HG03064 (cell line): ENCODE measurements at regions not wholly inside any gene's neighbourhood (a gene's known extent, or its start where the extent isn't known, plus 50 kb on each side); places are given as distances from the start of the nearest gene placed in this dataset.

ENCODE experiments used
- ATAC-seq: cut with Tn5 transposase; IDR thresholded peaks from one replicate; pipeline ENCODE4 v1.9.1; 2021; ENCODE audit warnings: low read depth; ENCODE audit not compliant: unreplicated experiment

DNA sequence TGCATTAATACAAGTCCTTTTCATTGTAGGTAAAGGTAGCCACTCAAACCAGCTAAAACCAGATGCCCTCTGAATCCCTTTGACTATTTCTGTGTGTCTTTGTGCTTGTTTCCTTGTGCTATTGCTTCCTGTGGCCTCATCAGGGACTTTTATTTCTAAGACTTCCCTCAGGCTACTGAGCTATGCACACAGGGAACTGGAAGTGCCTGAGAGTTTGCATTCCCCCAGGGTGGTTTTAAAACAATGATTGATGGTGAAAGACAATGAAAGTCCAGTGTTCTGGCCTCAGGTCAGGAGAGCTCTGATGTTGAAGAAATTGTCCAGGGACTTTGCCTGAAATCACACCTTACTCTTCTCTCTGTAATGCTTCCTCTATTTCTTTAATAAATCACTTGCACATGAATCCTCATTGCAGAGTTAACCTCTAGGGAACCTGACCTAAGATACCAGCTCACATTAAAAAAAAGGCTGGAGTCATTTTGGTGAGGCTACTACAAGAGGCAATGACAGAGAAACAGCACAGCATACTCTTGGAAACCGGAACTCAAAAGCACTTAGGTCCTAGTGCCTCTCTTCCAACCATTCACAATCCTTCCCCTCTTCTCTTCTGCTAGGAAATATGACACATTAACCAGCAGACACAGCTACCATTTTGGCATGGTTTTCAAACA is 158.1 kb upstream of the NREP start:
- ATAC-seq = no peak

DNA sequence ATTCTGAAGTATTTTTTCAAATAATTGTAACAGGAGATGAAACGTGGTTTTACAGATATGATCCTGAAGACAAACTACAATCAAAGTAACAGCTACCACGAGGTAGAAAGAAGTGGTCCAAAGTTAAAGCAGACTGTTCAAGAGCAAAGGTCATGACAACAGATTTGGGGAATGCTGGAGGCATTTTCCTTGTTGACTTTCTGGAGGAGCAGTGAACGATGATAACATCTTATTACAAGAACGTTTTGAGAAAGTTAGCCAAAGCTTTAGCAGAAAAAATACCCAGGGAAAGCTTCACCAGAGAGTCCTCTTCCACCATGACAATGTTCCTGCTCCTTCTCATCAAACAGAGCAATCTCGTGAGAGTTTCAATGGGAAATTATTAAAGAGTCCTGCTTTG is 145.4 kb upstream of the NREP start:
- no peak for ATAC-seq

DNA sequence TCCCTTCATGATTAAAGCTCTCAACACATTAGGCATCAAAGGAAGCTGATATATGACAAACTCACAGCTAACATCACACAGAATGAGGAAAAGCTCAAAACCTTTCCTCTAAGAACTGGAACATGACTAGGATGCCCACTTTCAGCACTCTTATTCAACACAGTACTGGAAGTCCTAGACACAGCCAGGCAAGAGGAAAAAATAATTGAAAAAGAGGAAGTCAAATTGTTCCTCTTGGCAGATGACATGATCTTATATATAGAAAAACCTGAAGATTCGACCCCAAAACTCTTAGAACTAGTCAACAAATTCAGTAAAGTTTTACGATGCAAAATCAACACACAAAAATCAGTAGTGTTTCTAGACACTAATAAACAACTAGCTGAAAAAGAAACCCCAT is 144.3 kb upstream of the NREP start:
- ATAC-seq = no peak

DNA sequence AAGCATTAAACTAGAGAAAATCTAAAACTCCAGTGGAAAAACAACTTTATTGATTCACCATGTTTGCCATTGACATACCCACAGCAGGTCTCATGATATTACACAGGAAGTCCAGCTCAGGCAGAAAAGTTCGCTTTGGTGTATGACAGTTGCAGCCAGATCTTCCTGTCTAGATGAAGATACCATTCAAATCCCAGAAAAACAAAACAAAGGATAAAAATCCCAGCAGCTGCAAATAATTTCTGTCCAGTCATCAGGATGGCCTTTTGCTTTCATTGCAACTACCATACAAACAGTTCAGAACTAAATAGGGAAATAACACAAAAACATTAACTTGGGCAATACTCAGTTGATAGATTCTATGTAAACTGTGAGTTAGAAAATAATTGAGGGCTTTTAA is 136.0 kb upstream of the NREP start:
- no peak for ATAC-seq

DNA sequence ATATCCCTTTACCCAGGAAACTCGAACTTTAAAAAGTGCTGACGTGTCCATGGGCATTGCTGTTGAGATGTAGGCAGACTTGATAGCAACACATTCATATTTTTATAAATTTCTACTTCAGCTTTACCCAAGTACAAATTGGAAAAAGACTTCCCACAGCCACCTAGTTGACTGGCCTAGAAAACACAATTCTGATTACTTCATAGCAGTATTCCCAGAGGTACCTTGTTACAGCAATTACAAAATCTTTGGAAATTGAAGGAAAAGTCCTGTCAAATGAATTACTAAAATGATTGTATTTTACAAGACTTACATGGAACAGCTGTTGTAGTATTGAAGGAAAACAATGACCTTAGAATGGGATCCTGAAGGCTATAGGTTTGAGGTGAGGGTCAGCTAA is 130.7 kb upstream of the NREP start:
- no peak for ATAC-seq

DNA sequence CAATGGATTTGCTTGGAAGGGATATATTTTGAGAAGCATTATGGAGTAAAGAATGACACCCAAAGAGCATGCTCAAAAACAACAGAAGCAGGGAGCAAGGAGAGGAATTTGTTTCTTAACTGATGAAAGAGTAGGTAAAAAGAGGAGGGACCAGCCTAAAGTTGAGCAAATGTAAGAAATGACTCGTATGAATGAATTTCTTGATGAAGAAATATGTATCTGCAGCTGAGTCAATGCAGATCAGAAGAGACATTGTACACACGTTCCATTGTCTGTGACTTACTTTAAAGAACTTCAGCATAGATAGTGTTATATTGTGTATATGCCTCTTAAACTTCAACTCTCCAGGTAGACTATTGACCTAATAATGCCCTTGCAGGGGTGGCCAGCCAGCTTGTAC is 112.7 kb upstream of the NREP start:
- no peak for ATAC-seq

DNA sequence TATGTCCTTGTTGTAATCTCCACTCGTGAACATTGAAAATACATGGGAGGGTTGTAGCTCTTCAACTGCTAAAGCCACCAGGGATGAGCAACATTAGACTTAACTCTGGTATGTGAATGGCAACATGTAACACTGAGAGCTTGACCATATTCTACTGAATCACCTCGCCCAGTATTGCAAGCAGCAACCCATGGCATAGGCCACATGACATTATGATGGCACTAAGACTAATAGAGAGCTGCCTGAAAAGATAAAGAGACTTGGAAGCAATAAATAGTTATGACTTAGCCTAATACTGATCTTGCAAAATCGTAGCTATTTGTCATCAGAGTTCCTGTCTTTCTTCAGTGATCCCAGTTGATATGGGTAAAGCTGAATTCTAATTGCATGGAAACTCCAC is 108.4 kb upstream of the NREP start:
- ATAC-seq = no peak

DNA sequence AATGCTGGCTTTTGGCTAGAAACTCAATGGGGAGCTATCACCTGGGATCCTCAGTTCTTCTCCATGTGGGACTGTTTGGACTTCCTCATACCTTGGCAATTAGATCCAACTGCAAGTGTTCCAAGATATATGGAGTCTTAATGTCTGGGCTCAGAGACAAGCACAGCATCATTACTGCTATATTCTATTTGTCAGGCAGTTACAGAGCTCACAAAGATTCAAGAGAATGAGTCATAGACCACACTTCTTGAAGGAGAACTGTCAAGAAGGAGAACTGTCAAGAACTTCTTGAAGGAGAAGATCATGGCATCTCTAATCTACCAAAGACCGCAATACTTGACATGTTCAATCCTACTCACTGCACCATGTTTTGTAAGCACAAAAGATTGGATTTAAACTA is 106.8 kb upstream of the NREP start:
- no peak for ATAC-seq

DNA sequence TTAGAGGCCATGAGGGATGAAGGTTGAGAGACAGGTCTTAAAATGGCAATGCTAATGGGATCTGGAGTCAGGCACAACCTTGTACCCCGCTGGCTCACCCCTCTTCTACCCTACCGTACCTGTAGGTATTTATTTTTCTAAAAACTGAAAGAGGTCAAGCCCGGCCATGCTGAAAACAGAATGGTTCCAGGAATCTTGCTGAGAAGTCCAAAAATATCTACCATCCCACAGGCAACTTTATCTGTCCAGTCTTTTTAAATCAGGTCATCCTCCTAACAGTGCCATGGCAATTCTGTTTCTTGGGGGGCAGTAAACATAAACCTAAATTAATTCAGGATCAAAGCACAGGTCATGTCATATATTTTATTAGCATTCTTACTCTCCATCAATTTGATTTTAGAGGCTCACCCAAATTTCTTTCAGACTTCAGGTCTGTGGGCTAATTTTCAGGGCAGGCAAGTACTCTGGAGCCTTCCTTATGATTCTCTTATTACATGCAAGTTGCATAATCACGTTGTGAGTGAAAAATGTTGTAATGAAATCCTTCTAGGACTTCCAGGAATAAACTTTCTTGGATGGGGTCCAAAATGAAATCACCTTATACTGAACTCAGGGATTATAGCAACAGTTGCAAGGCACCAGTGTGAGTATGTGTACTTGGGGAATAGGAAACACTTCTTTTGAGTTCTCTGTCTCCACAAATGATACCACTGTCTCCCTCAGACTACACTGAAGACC is 102.7 kb upstream of the NREP start:
- ATAC-seq = no peak

DNA sequence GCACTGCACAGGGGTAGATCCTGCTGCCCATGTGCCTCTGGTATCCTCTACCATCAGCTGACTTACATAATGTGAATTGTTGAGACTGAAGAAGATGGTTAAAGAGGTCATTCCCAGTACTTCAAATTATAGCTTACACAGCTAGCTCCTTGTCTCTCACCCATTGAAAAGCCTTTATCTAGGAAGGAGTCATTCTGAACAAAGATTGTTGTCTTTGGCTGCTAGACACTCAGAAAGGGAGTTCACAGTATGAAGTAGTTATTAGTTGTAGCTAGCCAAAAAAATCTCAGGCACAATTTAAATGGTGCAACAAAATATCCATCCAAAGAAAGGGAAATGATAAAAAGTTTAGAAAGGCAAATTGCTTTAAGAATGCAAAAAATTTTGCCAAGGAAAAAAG is 102.0 kb upstream of the NREP start:
- ATAC-seq = no peak

DNA sequence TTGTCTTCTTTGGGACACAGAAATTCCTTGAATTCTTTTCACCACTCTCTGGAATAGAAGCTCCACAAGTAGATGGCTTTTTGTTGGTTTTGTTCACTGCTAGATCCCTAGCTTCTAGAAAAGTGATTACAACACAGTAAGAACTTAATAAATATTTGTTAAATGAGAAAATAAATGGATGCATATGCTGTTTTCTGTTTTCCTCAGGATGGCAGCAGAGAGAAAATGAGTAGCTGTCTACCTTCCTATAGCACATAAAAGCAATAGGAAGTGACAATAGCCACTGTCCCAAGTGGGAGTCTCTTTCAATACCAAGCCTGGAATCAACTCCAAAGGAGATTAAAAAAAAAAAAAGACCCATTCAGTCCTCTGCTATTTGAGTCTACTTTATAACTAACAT is 100.6 kb upstream of the NREP start:
- no peak for ATAC-seq

DNA sequence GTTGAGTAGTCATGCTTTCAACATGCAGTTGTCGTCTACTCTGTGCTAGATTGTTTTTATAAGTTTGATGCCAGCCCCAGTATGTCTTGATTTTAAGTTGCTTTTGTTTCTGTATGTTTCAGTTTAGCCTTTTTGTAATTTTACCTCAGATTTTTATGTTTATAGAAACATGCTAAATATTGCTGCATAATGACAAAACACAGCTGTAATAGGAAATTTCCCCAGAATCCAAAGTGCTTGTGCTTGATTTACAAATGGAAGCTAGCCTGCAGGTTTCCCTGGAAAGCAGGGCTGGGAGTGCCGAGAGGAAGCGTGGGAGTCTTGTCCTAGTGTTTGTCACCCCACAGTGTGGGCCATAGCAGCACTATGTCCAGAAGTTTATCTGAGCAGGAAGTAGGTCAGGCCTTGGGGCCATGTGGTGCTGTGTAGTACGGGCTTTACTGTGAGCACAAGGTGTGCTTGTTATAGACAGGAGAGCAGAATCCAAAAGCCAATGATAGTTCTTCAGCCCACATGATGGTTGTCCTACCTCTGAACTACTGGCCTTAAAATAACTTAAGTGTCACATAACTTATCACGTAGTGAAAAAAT is 100.0 kb upstream of the NREP start:
- no peak for ATAC-seq

DNA sequence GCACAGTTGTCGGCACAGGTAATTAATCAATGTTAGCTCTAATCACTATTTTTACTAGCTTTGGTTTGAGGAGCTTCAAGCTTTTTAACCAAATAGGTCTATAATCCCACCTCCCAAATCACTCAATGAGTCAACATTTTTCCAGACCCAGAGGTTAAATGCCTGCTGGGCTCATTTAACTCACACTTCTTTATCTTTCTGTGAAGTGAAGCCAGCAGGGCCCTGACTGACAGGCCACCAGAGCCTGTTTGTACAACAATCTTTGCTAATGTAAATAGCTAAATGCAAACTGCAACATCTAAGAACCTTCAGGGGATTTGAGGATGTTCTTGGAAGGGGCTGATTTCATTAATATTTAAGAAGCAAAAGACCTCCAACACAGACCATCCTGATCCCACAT is 98.4 kb upstream of the NREP start:
- no peak for ATAC-seq

DNA sequence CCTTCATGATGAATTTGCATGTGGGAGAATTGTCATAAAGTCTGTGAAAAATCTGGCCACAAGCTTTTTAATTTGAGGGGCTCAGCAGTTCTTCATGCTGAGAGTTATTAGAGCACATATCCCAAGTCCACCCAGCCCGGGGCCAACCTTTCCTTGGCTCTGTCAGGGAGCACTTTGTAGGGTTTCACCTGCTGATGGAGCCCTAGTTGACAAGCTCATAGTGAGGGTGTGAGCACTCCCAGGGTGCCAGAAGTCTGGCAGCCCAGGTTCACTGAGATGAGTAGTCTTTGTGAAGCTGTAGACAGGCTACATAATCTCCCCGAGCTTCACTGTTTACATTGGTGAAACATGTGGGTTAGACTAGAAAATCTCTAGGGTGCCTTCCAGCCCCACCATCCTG is 97.2 kb upstream of the NREP start:
- peak; percentile 17 for ATAC-seq

DNA sequence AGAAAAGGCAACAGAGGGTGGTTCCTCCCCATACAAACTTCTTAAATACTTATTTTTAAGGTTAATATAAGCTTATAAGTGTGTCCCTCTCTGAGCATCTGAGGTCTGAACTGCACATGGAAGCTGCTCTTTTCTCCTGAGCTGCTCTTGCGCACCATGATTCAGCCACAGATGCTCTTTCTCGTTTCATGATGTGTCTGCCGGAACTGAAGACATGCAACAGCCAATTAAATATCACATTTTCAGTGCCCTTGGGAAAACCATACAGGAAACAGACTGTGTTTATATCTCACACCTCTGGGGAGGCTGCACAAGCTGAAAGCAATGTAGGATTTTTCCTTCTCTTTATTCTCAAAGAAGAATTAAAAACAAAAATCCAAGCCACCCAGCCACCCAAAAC is 96.8 kb upstream of the NREP start:
- ATAC-seq = peak; percentile 87

DNA sequence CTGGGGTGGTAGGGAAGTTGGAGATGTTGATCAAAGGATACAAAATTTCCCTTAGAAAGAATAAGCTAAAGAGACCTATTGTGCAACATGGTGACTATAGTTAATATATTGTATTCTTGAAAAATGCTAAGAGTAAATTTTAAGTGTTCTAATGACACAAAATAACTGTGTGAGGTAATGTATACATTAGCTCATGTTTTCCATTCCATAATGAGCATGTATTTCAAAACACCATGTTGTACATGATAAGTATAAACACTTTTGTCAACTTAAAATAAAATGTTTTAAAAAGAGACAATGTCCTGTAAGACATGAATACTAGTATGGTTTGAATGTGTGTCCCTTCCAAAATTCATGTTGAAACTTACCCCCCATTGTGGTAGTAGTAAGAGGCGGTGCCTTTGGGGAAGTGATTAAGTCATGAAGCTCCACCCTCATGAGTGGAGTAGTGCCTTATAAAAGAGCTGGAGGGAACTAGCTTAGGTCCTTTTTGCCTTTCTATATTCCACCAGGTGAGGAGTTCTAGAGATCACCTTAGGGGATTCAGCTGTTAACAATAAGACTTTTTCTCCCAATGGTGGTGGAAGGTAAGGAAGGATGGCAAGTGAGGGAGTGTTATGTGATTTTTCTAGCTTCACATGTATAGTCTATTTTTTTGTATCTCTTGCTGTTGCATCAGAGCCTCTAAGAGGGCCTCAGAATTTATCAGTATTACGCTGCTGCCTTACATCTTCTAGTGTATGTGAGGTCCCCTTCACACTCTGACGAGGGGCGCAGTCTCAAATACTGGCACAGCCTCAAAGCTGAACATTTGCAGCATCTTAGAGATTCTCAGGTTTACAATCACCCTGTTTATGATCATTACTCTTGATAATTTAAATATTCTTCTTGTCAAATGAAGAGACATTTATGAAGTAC is 94.9 kb upstream of the NREP start:
- no peak for ATAC-seq

DNA sequence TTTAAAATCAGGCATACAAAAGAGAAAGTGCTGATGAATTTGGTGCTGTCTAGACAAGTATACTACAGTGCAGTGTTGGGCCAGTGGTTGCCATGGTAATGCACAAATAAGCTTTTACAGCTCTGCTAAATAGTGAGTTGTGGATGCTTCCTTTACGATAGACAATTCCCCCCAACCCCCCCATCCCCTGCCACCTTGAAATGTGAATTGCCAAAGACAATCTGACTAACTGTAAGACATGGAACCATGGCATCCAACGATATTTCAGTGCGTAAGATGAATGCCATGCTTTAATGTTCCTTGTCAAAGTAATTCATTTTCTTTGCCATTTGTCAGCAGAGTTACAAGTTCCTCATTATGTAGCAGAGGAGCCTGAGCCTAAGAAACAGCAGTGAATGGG is 91.5 kb upstream of the NREP start:
- ATAC-seq = no peak

DNA sequence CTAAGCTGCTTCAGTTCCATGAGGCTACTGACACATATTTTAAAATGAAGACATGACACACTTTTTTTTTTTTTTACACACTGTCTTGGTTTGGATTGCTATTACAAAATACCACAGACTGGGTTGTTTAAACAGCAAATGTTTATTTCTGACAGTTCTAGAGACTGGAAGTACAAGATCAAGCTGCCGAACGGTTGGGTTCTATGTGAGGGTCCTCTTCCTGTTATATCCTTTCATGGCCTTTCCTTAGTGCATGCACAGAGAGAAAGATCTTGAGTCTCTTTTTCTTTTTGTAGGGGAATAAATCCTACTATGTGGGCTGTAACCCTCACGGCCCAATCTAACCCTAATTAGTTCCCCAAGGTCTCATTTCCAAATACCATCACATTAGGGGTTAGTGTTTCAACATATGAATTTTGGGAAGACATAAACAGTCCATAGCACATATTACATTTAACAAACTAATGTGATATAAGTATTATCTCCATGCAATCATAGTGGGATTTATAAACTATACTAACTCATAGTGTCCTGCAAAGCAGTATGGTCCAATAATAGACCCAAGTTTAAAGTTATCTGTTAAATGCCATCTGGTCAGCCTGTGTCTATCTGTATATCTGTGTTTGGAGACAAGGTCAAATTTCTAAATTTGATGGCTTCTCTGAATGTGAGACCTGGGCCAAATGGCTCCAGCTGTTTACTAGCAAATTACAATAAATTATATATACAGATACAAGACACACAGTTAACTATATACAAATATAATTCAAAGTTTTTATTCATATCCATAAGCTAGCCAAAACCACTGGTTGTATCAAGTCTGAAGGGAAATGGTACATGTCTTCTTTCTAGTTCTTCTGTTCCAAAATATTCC is 90.3 kb upstream of the NREP start:
- no peak for ATAC-seq

DNA sequence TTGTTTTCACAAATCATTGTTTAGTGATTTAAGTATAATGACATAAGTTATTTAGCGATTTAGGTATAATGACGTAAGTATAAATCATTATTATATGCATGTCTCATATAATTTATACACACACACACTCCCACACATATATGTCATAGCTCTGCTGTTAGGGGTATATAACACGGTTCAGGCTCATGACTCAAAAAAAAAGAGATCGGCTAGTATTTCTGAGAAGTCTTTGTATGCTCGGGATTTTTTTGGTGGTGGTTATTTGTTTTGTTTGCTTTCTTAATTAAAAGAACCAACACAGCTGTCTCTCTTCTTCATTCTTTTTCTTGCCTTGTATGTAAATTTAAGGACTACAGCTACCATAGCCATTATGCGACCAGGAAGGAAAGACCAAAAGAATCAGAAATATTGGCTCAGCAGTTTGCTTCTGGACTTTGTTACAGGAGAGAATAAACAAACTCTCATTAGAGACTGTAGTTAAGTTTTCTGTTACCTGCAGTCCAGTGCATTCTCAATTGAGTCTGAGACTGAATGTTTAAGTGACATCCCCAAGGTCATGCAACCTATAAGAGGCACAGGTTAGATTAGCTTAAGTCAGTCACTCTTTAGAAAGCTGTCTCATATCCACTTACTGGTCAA is 83.2 kb upstream of the NREP start:
- ATAC-seq = no peak

DNA sequence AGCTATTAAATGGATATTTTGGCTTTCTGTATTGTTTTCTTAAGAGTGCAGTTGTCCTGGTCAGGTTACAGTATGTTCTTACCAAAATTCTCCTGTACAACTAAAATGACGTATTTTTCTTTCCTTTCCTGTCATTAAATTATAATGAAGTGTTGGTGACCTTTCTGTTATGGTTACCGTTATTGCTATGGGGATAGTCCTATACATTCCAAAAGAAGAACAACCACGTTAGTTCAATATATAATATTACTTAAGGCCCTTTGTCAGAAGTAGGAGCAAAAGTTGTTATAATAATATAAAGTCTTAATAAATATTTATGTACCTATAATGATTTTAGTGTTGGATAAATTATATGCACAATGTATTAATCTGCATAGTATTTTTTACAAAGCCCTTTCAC is 82.4 kb upstream of the NREP start:
- ATAC-seq = no peak
